Stimulated activated CD4-positive, alpha-beta T cell treated with anti-CD3 and anti-CD28 coated beads, Interleukin-15, amount 100 ng/mL, for 1 hour (primary cell): ENCODE measurements at regions not wholly inside any gene's neighbourhood (a gene's known extent, or its start where the extent isn't known, plus 50 kb on each side); places are given as distances from the start of the nearest gene placed in this dataset.

Experiments
- DNase-seq, 2 donors: peaks; one replicate each; pipeline ENCODE4 v3.0.0-alpha.2; 2020; ENCODE audit warnings: low read depth in 1 of 2, low spot score in 1 of 2

DNA sequence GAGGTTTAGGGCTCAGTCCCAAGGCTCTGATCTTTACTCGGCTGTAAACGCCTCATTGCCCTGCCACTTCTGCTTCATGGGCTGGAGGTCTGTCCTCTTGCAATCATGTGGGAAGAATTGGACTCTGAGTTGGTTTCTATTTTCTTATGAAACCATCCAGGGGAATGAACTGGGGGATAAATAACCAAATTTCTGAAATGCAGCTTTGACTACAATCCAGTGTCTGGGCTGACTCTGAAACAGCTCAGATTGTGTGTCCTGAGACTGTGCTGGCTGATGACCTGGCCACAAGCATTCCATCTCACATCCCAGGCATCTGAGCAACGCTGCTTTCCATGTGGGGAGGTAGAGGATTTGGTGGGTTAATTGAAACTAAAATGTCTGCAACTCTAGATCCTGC lies 71.0 kb upstream of the GALNT15 start:
- DNase-seq: no peak

DNA sequence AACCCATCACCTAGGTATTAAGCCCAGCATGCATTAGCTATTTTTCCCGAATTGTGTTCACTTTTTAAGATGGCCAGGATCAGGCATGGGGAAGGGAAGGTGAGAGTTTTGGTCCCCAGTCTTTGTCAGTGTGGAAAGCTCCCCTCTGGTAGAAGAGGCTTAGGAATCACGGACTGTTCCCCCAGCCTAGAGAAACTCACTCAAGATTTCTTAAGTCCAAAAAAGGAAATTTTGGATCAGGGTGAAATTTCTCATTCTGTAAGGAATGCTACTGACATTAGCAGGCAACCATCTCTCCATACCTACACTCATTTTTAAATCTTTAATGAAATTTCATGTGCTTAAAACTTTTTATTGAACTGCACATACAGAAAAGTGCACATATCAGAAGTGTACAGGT lies 70.3 kb upstream of the GALNT15 start:
- DNase-seq: no peak

- DNase-seq: no peak
These were observed 68.4 kb upstream of the GALNT15 start for GRCh38 chr3:16106050-16106449.

DNA sequence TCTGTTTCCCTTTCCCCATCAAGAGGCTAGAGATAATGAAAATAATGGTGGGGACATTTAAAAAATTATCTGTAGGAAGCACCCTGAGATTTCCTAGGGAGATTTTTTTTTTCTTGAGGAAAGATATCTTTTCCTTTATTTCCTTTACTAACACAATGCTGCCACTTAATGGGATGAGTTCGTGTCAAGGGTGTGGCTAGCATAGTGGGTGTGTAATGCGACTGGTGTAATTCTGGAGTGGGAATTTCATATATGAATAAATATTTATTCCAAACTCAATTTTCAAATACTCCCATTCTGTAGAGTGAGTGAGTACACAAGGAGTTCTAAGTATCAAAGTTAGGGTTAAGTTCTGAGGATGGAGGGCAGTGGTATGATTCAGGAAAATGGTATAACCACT lies 66.1 kb upstream of the GALNT15 start:
- no peak for DNase-seq

DNA sequence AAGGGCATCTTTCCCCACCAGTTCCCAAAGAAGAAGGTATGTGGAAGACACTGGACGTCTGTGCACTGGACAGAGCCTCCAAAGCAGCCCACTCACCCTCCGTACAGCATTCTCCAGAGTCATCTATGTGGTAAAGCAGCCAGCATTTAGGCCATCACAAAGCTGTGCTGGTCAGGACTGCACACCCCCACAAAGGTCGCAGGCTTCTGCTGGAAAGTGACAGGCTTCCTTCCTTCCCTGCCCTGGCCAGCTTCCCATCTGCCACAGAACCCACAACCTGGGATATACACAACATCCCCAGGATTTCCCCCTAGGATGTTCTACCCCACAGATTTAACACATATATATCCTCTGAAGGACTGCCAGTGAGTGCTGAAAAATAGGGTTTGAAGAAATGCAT lies 64.6 kb upstream of the GALNT15 start:
- no peak for DNase-seq

- no peak for DNase-seq
These were observed 61.5 kb upstream of the GALNT15 start for GRCh38 chr3:16112910-16113504.

GRCh38 chr3:16113704-16114103 lies 60.8 kb upstream of the GALNT15 start:
- DNase-seq: no peak

- DNase-seq: no peak
These were observed 60.1 kb upstream of the GALNT15 start for GRCh38 chr3:16114429-16114828.

GRCh38 chr3:16114930-16115329 lies 59.5 kb upstream of the GALNT15 start:
- DNase-seq: no peak

GRCh38 chr3:16118396-16118795 lies 56.1 kb upstream of the GALNT15 start:
- no peak for DNase-seq

GRCh38 chr3:16119887-16120286 lies 54.6 kb upstream of the GALNT15 start:
- DNase-seq: no peak

GRCh38 chr3:16121391-16121790 lies 53.1 kb upstream of the GALNT15 start:
- DNase-seq: no peak

GRCh38 chr3:16122155-16122554 lies 52.3 kb upstream of the GALNT15 start:
- no peak for DNase-seq

- no peak for DNase-seq
These were observed 51.8 kb upstream of the GALNT15 start for GRCh38 chr3:16122661-16123060.

DNA sequence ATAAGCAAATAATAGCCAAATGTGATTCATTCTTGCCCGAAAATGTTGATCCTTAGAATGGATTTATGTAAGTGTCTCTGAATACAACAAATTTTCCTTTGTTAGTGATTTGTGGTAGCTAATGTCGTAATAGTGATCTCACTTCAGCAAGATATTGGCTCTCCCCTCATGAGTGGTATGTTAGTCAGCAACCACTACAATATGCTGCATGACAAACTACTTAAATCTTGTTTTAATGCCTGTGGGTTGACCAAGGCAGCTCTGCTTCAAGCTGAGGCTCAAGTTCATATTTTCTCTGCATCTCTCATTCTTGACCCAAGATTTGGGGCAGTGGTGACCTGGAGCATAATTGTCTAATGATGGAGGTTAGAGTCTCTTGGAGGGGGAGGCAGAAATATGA lies 49.8 kb upstream of the GALNT15 start:
- no peak for DNase-seq
